B cell (primary cell): ENCODE measurements at regions not wholly inside any gene's neighbourhood (a gene's known extent, or its start where the extent isn't known, plus 50 kb on each side); places are given as distances from the start of the nearest gene placed in this dataset.

ENCODE experiments used
- ATAC-seq: fragments of 200-7000 bp; cut with Tn5 transposase; one replicate; pipeline ENCODE4 v1.10.0; 2021; ENCODE audit warnings: low read depth, mild to moderate bottlenecking, moderate number of reproducible peaks, moderate library complexity
- CTCF ChIA-PET: fragments of 350-600 bp; sonication (Branson Sonifier 250); formaldehyde crosslinking; loops from one replicate; lab custom pipeline; 2021; ENCODE audit warnings: antibody characterized with exemption, inconsistent platforms; lab: Charles Lee
- POLR2A ChIA-PET: fragments of 350-600 bp; sonication (Branson Sonifier 250); formaldehyde crosslinking; loops from one replicate; lab custom pipeline; 2021; ENCODE audit warnings: antibody characterized with exemption; lab: Charles Lee
- DNase-seq: peaks from one replicate; pipeline ENCODE4 v3.0.0; 2013
- H2AFZ ChIP-seq: 2 replicates; pipeline ENCODE4 v1.6.1; 2012; ENCODE audit warnings: mild to moderate bottlenecking, low read depth, low read length; ENCODE audit not compliant: insufficient read depth, poor library complexity, severe bottlenecking
- H3K27ac ChIP-seq, 2 donors: 1 replicate in 1 of 2; 2 replicates in 1 of 2; pipeline ENCODE4 v1.5.1; 2012 to 2013; ENCODE audit warnings: low read length in 2 of 2, mild to moderate bottlenecking in 2 of 2, moderate library complexity in 1 of 2
- H3K27me3 ChIP-seq, 4 experiments: fragments of 200-600 bp in 1 of 4; sonication (generic) in 1 of 4; replicated peaks in 1 of 4; 1 replicate in 2 of 4; 2 replicates in 2 of 4; pipeline versions ENCODE4 v1.6.1 to v1.7.0; 2013 to 2016; ENCODE audit warnings: low read length in 3 of 4, mild to moderate bottlenecking in 2 of 4, mixed read lengths in 1 of 4, moderate library complexity in 1 of 4; ENCODE audit not compliant: insufficient read depth in 4 of 4, control insufficient read depth in 3 of 4; ENCODE audit errors: control extremely low read depth in 1 of 4
- H3K36me3 ChIP-seq, 2 experiments: replicated peaks in 1 of 2; 1 replicate in 1 of 2; 2 replicates in 1 of 2; pipeline versions ENCODE4 v1.6.1 to v1.7.1; 2013; ENCODE audit warnings: low read length in 1 of 2; ENCODE audit not compliant: insufficient read depth in 2 of 2, control insufficient read depth in 1 of 2; ENCODE audit errors: control extremely low read depth in 1 of 2, extremely low read depth in 1 of 2
- H3K4me1 ChIP-seq, 2 donors: fragments of 200-600 bp in 1 of 2; sonication (generic) in 1 of 2; 1 replicate in 1 of 2; 2 replicates in 1 of 2; pipeline versions ENCODE4 v1.5.1 to v1.6.1; 2013 to 2017; ENCODE audit warnings: low read length in 2 of 2; ENCODE audit not compliant: control insufficient read depth in 2 of 2, insufficient read depth in 2 of 2
- H3K4me2 ChIP-seq: replicated peaks from 2 replicates; pipeline ENCODE3; 2012; ENCODE audit warnings: mild to moderate bottlenecking, low read depth, low read length; ENCODE audit not compliant: poor library complexity, severe bottlenecking
- H3K4me3 ChIP-seq, 5 experiments: fragments of 200-600 bp in 1 of 5; sonication (generic) in 1 of 5; 1 replicate in 3 of 5; 2 replicates in 2 of 5; pipeline versions ENCODE4 v1.5.1 to v1.7.0; 2011 to 2016; ENCODE audit warnings: low read length in 4 of 5, mild to moderate bottlenecking in 4 of 5, low read depth in 2 of 5, control low read depth in 1 of 5, moderate library complexity in 1 of 5; ENCODE audit not compliant: insufficient read depth in 1 of 5; ENCODE audit errors: control extremely low read depth in 1 of 5, extremely low read depth in 1 of 5
- H3K79me2 ChIP-seq: fragments of 200-600 bp; sonication (generic); one replicate; pipeline ENCODE4 v1.6.0; 2016; ENCODE audit warnings: low read length; ENCODE audit not compliant: control insufficient read depth, insufficient read depth
- H3K9ac ChIP-seq: fragments of 200-600 bp; sonication (generic); 2 replicates; pipeline ENCODE4 v1.6.1; 2017; ENCODE audit warnings: mild to moderate bottlenecking, low read length, moderate library complexity
- H3K9me3 ChIP-seq, 3 donors: one replicate each; pipeline versions ENCODE4 v1.6.1 to v1.7.1; 2013; ENCODE audit warnings: low read length in 2 of 3; ENCODE audit not compliant: control insufficient read depth in 2 of 3, insufficient read depth in 1 of 3; ENCODE audit errors: control extremely low read depth in 1 of 3
- H4K20me1 ChIP-seq: 2 replicates; pipeline ENCODE4 v1.6.0; 2012; ENCODE audit warnings: mild to moderate bottlenecking, low read length; ENCODE audit not compliant: insufficient read depth, control insufficient read depth, poor library complexity, severe bottlenecking
- H3K27ac Mint-ChIP-seq: one replicate; pipeline ENCODE4 v1.8.0; 2021; ENCODE audit warnings: mixed read lengths
- H3K27me3 Mint-ChIP-seq: one replicate; pipeline ENCODE4 v1.8.0; 2021; ENCODE audit warnings: mixed read lengths
- H3K4me1 Mint-ChIP-seq: one replicate; pipeline ENCODE4 v1.8.0; 2021; ENCODE audit warnings: mixed read lengths
- H3K4me3 Mint-ChIP-seq: one replicate; pipeline ENCODE4 v1.8.0; 2021; ENCODE audit warnings: mixed read lengths
- H3K9me3 Mint-ChIP-seq: one replicate; pipeline ENCODE4 v1.8.0; 2022; ENCODE audit warnings: mixed read lengths; ENCODE audit not compliant: insufficient read depth
- EZH2 ChIP-seq: IDR thresholded peaks from 2 replicates; pipeline ENCODE4 v1.6.1; 2012; ENCODE audit warnings: borderline replicate concordance, low read depth, mild to moderate bottlenecking, moderate library complexity, low read length; ENCODE audit not compliant: insufficient read depth, poor library complexity, severe bottlenecking
- WGBS: methylation state at CpG from one replicate; pipeline ENCODE4 v1.1.5; 2013; ENCODE audit warnings: missing lambda C conversion rate; ENCODE audit not compliant: insufficient coverage; 5-methylcytosine and 5-hydroxymethylcytosine counted together
- intact Hi-C: fragments of 100-400 bp; cut with micrococcal nuclease; formaldehyde crosslinking; loops from one replicate; pipeline ENCODE4 v1.10.0; 2022
- TF ChIP-seq, protein P1 (sequence below): fragments of 200-600 bp; IDR thresholded peaks from one replicate; pipeline ENCODE4 v1.8.0; 2022; ENCODE audit warnings: antibody characterized with exemption, mild to moderate bottlenecking

DNA sequence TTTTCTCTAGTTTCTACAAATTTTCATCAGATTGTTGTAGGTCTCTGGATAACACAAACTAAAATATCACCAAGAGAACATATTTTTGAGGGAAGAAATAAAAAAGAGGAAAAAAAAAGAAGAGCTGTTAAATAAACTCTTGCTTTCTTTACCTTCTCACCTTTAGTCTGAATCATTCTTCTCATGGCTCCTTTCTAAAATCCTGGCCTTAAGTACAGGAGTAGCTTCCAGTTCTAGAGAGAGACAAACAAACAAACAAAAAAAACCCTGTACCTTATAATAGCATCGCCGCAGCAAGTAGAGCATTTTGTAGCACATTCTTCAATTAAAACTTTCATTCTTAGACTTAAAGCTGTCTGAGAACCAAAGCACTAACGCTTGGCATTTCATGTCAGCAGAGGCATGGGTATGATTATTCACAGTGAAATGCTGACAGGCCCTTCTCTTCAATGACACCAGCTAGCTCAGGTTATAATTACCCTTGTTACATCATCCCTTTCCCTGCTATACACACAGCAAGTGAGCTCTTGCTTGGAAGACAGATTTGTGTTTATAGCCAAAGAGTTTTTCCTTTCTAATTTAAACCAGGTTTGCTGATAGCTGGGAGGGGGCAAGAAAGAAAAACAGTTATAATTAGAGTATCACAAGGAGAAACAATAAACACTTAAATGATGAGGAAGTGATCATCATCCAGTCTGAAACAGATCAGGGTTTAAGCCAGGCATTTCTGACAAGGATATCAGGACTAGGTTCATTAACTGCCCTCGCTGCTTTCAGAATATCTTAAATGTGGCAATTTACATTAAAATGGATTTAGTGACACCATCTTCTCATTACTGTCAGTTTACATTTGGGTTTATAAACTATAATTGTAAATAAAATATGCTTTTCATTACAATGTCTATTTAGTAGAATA, 510.9 kb upstream of the ZNF608 start:
- no peaks in the 10 kb centered on the region for H3K27me3 ChIP-seq
- no peak overlapping the region for H3K27ac ChIP-seq
- H3K36me3 ChIP-seq, result no peaks in the 10 kb centered on the region
- H3K4me1 ChIP-seq, result no peaks in the 10 kb centered on the region
- TF ChIP-seq EZH2, result no peak
- TF ChIP-seq, protein P1, sequence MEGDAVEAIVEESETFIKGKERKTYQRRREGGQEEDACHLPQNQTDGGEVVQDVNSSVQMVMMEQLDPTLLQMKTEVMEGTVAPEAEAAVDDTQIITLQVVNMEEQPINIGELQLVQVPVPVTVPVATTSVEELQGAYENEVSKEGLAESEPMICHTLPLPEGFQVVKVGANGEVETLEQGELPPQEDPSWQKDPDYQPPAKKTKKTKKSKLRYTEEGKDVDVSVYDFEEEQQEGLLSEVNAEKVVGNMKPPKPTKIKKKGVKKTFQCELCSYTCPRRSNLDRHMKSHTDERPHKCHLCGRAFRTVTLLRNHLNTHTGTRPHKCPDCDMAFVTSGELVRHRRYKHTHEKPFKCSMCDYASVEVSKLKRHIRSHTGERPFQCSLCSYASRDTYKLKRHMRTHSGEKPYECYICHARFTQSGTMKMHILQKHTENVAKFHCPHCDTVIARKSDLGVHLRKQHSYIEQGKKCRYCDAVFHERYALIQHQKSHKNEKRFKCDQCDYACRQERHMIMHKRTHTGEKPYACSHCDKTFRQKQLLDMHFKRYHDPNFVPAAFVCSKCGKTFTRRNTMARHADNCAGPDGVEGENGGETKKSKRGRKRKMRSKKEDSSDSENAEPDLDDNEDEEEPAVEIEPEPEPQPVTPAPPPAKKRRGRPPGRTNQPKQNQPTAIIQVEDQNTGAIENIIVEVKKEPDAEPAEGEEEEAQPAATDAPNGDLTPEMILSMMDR, result no peak
- Mint-ChIP-seq H3K27ac (no peak overlapping the region), H3K27me3 (no peaks in the 10 kb centered on the region), H3K4me3 (no peak overlapping the region), H3K9me3 (no peaks in the 10 kb centered on the region), H3K4me1 (peaks cover 2% of the 10 kb centered on the region)
- no peaks in the 10 kb centered on the region for H4K20me1 ChIP-seq
- ATAC-seq (no peak), DNase-seq (no peak)
- peaks cover 3 to 25% (median 16%) of the 10 kb centered on the region in 3 donors for H3K9me3 ChIP-seq
- ChIA-PET POLR2A (no interaction called here), CTCF (no interaction called here)
- no peak overlapping the region for H2AFZ ChIP-seq
- no peak overlapping the region for H3K9ac ChIP-seq
- H3K4me3 ChIP-seq, result no peak overlapping the region
- H3K79me2 ChIP-seq, result no peaks in the 10 kb centered on the region
- intact Hi-C loops, result no loop called here
- no peak overlapping the region for H3K4me2 ChIP-seq
- 86% methylated on average over 1 of the region's 4 CpGs for WGBS

DNA sequence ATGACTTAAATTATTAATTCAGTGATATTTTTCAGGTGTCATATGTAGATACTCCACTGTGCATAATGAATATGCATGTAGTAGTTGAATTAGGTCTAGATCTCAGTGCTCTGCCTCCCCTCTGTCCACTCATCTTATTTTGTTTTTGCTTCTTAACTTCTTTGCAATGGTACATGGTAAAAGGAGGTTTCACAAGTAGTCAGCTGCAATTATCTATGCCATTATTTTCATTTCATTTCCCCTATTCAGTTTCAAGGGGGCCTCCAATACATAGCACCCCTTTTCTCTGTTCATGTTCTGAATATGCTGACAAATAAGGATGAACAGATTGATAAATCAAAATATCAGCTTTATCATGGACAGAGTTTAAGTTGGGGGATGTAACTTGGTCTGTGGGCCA, 511.6 kb upstream of the ZNF608 start:
- H3K4me1 ChIP-seq, result no peaks in the 10 kb centered on the region
- H3K4me2 ChIP-seq, result no peak overlapping the region
- peaks cover 2% of the 10 kb centered on the region for H3K4me1 Mint-ChIP-seq
- H2AFZ ChIP-seq, result no peak overlapping the region
- H3K27ac Mint-ChIP-seq, result no peak overlapping the region
- peaks cover 3 to 19% (median 12%) of the 10 kb centered on the region in 3 donors for H3K9me3 ChIP-seq
- no peak overlapping the region for H3K9ac ChIP-seq
- no peak overlapping the region for H3K4me3 Mint-ChIP-seq
- H3K27me3 Mint-ChIP-seq, result no peaks in the 10 kb centered on the region
- no peaks in the 10 kb centered on the region for H3K36me3 ChIP-seq
- H4K20me1 ChIP-seq, result no peaks in the 10 kb centered on the region
- H3K27me3 ChIP-seq, result no peaks in the 10 kb centered on the region
- H3K4me3 ChIP-seq, result no peak overlapping the region
- H3K79me2 ChIP-seq, result no peaks in the 10 kb centered on the region
- POLR2A ChIA-PET, result no interaction called here
- TF ChIP-seq, protein P1, result no peak
- no peak for TF ChIP-seq EZH2
- CTCF ChIA-PET, result no interaction called here
- no peak for ATAC-seq
- no peak overlapping the region for H3K27ac ChIP-seq
- DNase-seq, result no peak
- intact Hi-C loops, result no loop called here
- H3K9me3 Mint-ChIP-seq, result no peaks in the 10 kb centered on the region
